GM12878 (cell line): ENCODE measurements at regions not wholly inside any gene's neighbourhood (a gene's known extent, or its start where the extent isn't known, plus 50 kb on each side); places are given as distances from the start of the nearest gene placed in this dataset.

Source experiments
- ATAC-seq: fragments of 200-7000 bp; cut with Tn5 transposase; 3 replicates; pipeline ENCODE4 v1.9.1; 2020; ENCODE audit warnings: mild to moderate bottlenecking, moderate library complexity
- BruUV-seq: library from RNA; stranded (reverse); fragments of 400-500 nt; replicated peaks from 2 replicates; lab custom pipeline; 2021; lab: Mats Ljungman, UMichigan
- CTCF ChIA-PET: fragments of 300-600 bp; sonication (Branson Sonifier 250); formaldehyde crosslinking; extraction: SDS; loops from one replicate; lab custom pipeline; 2021; ENCODE audit warnings: inconsistent platforms; lab: Yijun Ruan, JAX
- POLR2A ChIA-PET: fragments of 350-600 bp; formaldehyde crosslinking; extraction: SDS; loops from one replicate; lab custom pipeline; 2021; ENCODE audit warnings: inconsistent platforms; lab: Charles Lee
- RAD21 ChIA-PET: fragments of 300-600 bp; sonication (Branson Sonifier 250); formaldehyde crosslinking; loops from one replicate; lab custom pipeline; 2023; ENCODE audit warnings: antibody characterized with exemption; ENCODE audit not compliant: unreplicated experiment; lab: Charles Lee
- SMC1A ChIA-PET: fragments of 300-600 bp; sonication (Branson Sonifier 250); formaldehyde crosslinking; loops from one replicate; lab custom pipeline; 2023; ENCODE audit not compliant: unreplicated experiment, uncharacterized antibody; lab: Charles Lee
- DNase-seq: peaks from one replicate; pipeline ENCODE4 v3.0.0-alpha.2; 2011; ENCODE audit warnings: low read depth, low spot score
- FAIRE-seq: peaks from 3 replicates; lab custom pipeline; 2011; peaks lifted over from hg19 to GRCh38; lab: Jason Lieb, UNC
- H2AFZ ChIP-seq: 2 replicates; pipeline ENCODE4 v1.6.0; 2011; ENCODE audit warnings: low read depth, low read length, control low read depth; ENCODE audit not compliant: control insufficient read depth
- H3K27ac ChIP-seq: 2 replicates; pipeline ENCODE4 v1.5.1; 2011; ENCODE audit warnings: control low read depth; ENCODE audit not compliant: control insufficient read depth, insufficient read depth
- H3K27me3 ChIP-seq, 2 experiments: replicated peaks in 1 of 2; 2 replicates each; pipeline versions ENCODE4 v1.6.0 to v1.6.1; 2011; ENCODE audit warnings: low read length in 1 of 2; ENCODE audit not compliant: control insufficient read depth in 2 of 2, insufficient read depth in 2 of 2
- H3K36me3 ChIP-seq, 2 experiments: 2 replicates each; pipeline ENCODE4 v1.5.1; 2011; ENCODE audit warnings: low read length in 1 of 2; ENCODE audit not compliant: control insufficient read depth in 2 of 2, insufficient read depth in 2 of 2
- H3K4me1 ChIP-seq: 2 replicates; pipeline ENCODE4 v1.6.1; 2011; ENCODE audit warnings: mild to moderate bottlenecking, low read length, moderate library complexity, mixed read lengths; ENCODE audit not compliant: control insufficient read depth, insufficient read depth
- H3K4me2 ChIP-seq: 2 replicates; pipeline ENCODE4 v1.6.0; 2011; ENCODE audit warnings: control low read depth; ENCODE audit not compliant: control insufficient read depth, insufficient read depth
- H3K4me3 ChIP-seq: fragments of 200-600 bp; sonication (generic); 2 replicates; pipeline ENCODE4 v1.5.1; 2016
- H3K79me2 ChIP-seq: 2 replicates; pipeline ENCODE4 v1.6.0; 2011; ENCODE audit warnings: low read length; ENCODE audit not compliant: control insufficient read depth, insufficient read depth
- H3K9ac ChIP-seq: 2 replicates; pipeline ENCODE4 v1.8.0; 2011; ENCODE audit warnings: low read length, control low read depth, mixed read lengths; ENCODE audit not compliant: control insufficient read depth, insufficient read depth
- H3K9me3 ChIP-seq: replicated peaks from 3 replicates; pipeline ENCODE4 v1.5.1; 2011; ENCODE audit warnings: mild to moderate bottlenecking, low read length; ENCODE audit not compliant: control insufficient read depth, insufficient read depth
- H4K20me1 ChIP-seq: 2 replicates; pipeline ENCODE4 v1.6.0; 2011; ENCODE audit not compliant: control insufficient read depth, insufficient read depth
- ATF7 ChIP-seq: fragments of 450-650 bp; IDR thresholded peaks from 2 replicates; pipeline ENCODE4 v1.6.1; 2016; ENCODE audit warnings: low read depth, mild to moderate bottlenecking
- BCL11A ChIP-seq: IDR thresholded peaks from 2 replicates; pipeline ENCODE4 v1.6.1; 2011; ENCODE audit warnings: low read depth, low read length
- CEBPB ChIP-seq, 2 experiments: fragments of 150-350 bp in 1 of 2; IDR thresholded peaks; 2 replicates each; pipeline ENCODE4 v1.6.1; 2012 to 2014; ENCODE audit warnings: low read depth in 2 of 2, low read length in 2 of 2, borderline replicate concordance in 1 of 2, inconsistent platforms in 1 of 2
- E2F8 ChIP-seq: fragments of 450-650 bp; IDR thresholded peaks from 2 replicates; pipeline ENCODE4 v1.6.1; 2018; ENCODE audit warnings: mild to moderate bottlenecking, low read depth, moderate library complexity; ENCODE audit not compliant: partially characterized antibody
- ESRRA ChIP-seq: IDR thresholded peaks from 2 replicates; pipeline ENCODE4 v1.6.1; 2012; ENCODE audit warnings: mild to moderate bottlenecking, low read length, improper control_type of control experiment
- IKZF1 ChIP-seq: fragments of 450-650 bp; conservative IDR thresholded peaks from 2 replicates; pipeline ENCODE4 v1.6.1; 2017; ENCODE audit warnings: antibody characterized with exemption, mild to moderate bottlenecking
- NBN ChIP-seq: fragments of 450-650 bp; IDR thresholded peaks from 2 replicates; pipeline ENCODE4 v1.6.1; 2016
- NR2C2 ChIP-seq: IDR thresholded peaks from 2 replicates; pipeline ENCODE4 v1.6.1; 2011; ENCODE audit warnings: borderline replicate concordance, low read depth; ENCODE audit not compliant: control insufficient read depth, insufficient read length
- POLR2A ChIP-seq: IDR thresholded peaks from 2 replicates; pipeline ENCODE4 v1.6.1; 2011; ENCODE audit warnings: low read depth, mild to moderate bottlenecking, low read length
- USF1 ChIP-seq: IDR thresholded peaks from 2 replicates; pipeline ENCODE4 v1.6.1; 2011; ENCODE audit warnings: borderline replicate concordance, low read depth, mild to moderate bottlenecking, moderate library complexity, mixed read lengths, low read length; ENCODE audit not compliant: insufficient read depth; ENCODE audit errors: extremely low read length
- YY1 ChIP-seq: IDR thresholded peaks from 2 replicates; pipeline ENCODE4 v1.6.1; 2011; ENCODE audit warnings: low read depth, mild to moderate bottlenecking, low read length
- ZBED1 ChIP-seq: IDR thresholded peaks from 2 replicates; pipeline ENCODE4 v1.6.1; 2016; ENCODE audit warnings: borderline replicate concordance
- ZBTB11 ChIP-seq: fragments of 450-650 bp; formaldehyde crosslinking; IDR thresholded peaks from 2 replicates; pipeline ENCODE4 v1.5.0; 2022; ENCODE audit warnings: mild to moderate bottlenecking, missing genetic modification characterization
- ZNF384 ChIP-seq: IDR thresholded peaks from 2 replicates; pipeline ENCODE4 v1.6.1; 2012; ENCODE audit warnings: low read depth, mild to moderate bottlenecking, low read length, improper control_type of control experiment, borderline replicate concordance
- ZZZ3 ChIP-seq: IDR thresholded peaks from 2 replicates; pipeline ENCODE4 v1.6.1; 2011; ENCODE audit warnings: low read depth; ENCODE audit not compliant: control insufficient read depth, insufficient read length
- WGBS: methylation state at CpG from one replicate; pipeline ENCODE4 v1.1.6; 2016; ENCODE audit warnings: low lambda C conversion rate; ENCODE audit not compliant: insufficient replicate concordance, insufficient coverage; ENCODE audit errors: missing lambda C conversion rate; 5-methylcytosine and 5-hydroxymethylcytosine counted together
- in situ Hi-C: fragments of 300-500 bp; cut with MboI; formaldehyde crosslinking; loops from 9 replicates; pipeline ENCODE4 v1.14.3; 2018; ENCODE audit warnings: mixed read lengths
- intact Hi-C: fragments of 100-400 bp; cut with micrococcal nuclease; formaldehyde crosslinking; loops from one replicate; pipeline ENCODE4 v1.14.2; 2022; ENCODE audit not compliant: unreplicated experiment

GRCh38 chr12:30866256-30866655 is 60.3 kb upstream of the TSPAN11 start (continued):
- no peak for TF ChIP-seq ZBTB11 (CRISPR knock-in tag)

GRCh38 chr12:30863839-30864238 is 62.7 kb upstream of the TSPAN11 start:
- Histone ChIP-seq H4K20me1 (no peaks in the 10 kb centered on the region), H3K79me2 (no peaks in the 10 kb centered on the region), H3K4me2 (no peak overlapping the region), H3K36me3 (no peaks in the 10 kb centered on the region), H3K9ac (no peak overlapping the region), H3K4me1 (no peaks in the 10 kb centered on the region), H3K4me3 (no peak overlapping the region), H2AFZ (no peak overlapping the region), H3K27ac (no peak overlapping the region), H3K27me3 (no peaks in the 10 kb centered on the region; a peak in 2 of 4 replicates), H3K9me3 (no peaks in the 10 kb centered on the region)
- in situ Hi-C loops (no loop called here), intact Hi-C loops (no loop called here)
- BruUV-seq, result no TSS peak
- CTCF ChIA-PET, result interaction anchor here (1.5 kb wide), 1 partner anchor 36 kb away, joined by 3 read pairs; no protein-coding TSS in a partner anchor
- RAD21 ChIA-PET, result no interaction called here
- POLR2A ChIA-PET, result no interaction called here
- ATAC-seq (no peak), FAIRE-seq (no peak), DNase-seq (no peak)
- 31% methylated on average over 2 of the region's 2 CpGs for WGBS
- SMC1A ChIA-PET, result no interaction called here
- TF ChIP-seq ZZZ3 (no peak), ESRRA (no peak), E2F8 (no peak), CEBPB (IDR thresholded peaks at IDR 0.05; ENCODE audit: borderline replicate concordance in 1 of 2, low read depth in 2 of 2, low read length in 2 of 2) (no peak), NBN (no peak), ZBED1 (no peak), ZNF384 (no peak), NR2C2 (no peak), POLR2A (no peak), YY1 (no peak), USF1 (no peak), ATF7 (no peak), BCL11A (no peak), IKZF1 (no peak)
